ENCODE measurements at regions not wholly inside any gene's neighbourhood (a gene's known extent, or its start where the extent isn't known, plus 50 kb on each side); places are given as distances from the start of the nearest gene placed in this dataset.

DNA sequence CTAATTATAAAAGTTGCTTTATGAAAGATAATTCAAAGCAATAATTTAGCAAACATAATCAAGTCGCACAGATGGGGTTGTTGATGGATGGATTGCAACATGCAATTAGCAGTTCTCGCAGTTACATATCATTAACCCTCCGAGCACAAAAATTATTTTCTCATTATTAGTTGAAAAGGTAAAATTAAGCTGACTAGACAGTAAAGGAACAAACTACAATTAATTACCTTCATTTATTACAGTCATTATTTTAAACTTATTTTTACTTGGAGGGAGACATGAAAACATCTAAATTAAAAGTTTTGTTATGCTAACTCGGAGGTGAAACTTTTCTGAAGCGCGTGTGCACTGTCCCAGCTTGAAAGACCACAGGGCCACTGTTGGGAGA is 146.9 kb downstream of the PHETA1 start:
- DNase-seq (ENCODE audit: low read depth) = no peak

DNA sequence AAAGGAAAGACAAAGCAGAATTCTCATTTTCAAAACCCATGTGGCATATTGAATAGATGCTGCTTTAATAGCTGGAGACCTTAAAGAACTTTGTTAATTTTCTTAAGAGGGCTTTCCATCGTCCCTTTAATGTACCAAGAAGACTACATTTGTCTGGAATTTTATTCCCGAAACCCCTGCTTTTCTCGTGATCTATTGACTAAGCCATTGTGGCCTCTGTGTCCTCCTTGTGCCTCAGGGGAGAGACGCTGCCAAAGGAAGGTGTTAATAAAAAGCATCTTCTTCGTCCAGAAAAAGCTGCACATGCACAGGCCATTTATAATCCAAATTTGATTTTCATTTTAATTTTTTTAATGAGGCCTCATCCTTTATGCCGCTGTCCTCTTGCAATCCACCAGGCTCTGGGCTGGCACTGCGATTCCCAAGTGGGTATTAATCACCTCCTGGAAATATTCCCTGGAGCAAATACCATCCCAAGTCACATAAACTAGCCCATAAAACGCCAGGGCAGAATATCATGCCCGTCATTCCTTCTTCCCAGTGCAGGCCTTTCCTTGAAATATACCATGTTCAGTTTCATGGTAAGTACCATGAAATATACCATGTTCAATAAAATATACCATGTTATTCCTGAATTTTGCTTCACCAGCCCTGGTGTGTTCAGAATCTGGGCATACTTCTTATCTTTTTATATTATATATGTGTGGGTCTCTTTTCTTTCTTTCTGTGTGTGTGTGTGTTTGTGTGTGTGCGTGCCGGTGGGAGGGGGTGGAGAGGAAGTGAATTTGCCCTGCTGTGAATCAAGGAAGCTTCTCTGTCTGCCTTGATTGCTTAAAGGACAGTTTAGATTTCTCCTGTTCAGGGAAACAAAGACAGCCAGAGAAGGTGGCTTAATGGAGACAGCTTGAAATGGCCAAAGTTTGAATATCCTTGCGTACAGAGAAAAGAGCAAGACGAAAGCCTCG is 147.6 kb downstream of the PHETA1 start:
- DNase-seq (ENCODE audit: low read depth) = no peak

DNA sequence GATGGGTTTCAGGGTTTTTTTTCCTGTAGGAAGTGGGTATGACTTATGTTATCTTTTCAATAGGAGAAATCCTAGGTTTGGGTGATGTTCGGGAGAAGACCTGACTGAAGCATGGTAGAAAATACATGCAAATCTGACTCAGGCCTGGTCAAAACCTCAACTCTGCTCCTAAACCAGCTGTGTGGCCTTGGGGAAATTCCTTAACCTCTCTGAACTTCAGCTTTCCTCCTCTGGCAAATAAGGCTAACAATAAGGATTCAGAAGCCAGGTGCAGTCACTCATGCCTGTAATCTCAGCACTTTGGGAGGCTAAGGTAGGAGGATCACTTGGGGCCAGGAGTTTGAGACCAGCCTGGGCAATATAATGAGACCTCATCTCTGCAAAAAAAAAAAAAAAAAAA is 148.5 kb downstream of the PHETA1 start:
- DNase-seq (ENCODE audit: low read depth) = no peak

DNA sequence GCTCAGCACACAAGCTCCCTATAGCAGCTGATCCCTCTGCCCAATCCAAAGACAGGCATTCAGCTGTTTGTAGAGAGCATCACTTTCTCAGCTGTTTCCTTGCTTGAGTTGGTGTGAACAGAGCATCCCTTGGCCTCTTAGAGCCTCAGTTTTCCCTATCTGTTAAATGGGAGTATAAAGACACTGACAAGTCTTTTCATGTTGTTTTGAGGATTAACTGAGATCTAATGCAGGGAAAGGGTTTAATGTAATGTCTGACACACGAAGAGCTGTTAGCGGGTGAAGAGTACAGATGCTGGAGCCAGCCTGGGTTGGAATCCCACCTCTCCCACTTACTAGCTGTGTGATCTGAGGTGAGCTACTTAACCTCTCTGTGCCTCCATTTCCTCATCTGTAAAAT is 149.5 kb downstream of the PHETA1 start:
- no peak for DNase-seq (ENCODE audit: low read depth)

DNA sequence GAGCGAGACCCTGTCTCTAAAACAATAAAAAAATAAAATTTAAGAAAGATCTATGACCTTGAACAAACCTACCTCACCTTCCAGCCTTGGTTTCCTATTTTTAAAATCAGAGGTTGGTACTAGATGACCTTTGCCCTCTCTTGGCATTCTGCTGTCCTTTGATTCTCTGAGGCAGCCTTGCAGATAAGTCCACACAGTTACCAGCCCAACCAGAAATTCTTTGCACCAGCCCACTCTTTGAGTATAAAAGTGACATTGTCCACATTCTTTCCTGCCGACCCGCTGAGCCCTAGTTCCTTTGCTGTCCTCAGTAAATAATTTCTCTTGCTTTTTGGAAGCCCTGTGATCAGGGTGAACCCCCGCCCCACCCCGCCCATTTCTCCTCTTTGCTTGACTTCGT is 150.4 kb downstream of the PHETA1 start:
- no peak for DNase-seq (ENCODE audit: low read depth)

DNA sequence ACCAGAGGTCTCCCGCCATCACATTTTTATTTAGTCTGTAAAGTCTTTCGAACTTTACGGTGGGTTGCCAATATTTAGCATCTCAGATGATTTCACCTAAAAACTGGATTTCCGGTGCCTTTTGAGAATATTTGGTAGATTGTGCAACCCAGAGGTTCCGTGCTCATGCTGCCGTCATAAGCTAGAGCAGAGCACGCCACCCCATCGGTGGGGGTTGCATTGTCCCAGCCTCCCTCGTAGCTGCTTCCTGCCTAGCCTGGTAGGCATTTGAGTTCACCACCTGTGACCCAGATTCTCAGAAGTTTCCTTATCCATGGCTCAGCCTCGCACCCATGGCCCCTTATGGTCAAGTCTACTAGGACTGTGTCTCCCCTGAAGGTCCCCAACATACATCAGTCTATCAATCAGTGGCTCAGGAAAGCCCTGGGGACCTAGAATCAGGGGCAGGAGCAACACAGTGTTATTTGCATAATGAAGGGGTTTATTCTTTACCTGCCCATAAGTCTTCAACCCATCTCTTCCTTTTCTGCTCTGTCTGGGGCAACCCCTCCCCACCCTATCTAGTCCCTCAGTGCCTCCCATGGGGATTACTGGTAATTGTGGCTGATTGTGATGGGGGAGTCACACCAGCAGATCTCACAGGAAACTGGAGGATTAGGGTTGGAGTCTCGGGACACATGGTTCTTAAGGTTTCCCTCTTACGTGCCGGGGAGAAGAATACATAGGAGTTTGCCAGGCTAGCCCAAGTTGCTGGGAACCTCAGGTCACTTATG is 152.3 kb downstream of the PHETA1 start:
- no peak for DNase-seq (ENCODE audit: low read depth)

DNA sequence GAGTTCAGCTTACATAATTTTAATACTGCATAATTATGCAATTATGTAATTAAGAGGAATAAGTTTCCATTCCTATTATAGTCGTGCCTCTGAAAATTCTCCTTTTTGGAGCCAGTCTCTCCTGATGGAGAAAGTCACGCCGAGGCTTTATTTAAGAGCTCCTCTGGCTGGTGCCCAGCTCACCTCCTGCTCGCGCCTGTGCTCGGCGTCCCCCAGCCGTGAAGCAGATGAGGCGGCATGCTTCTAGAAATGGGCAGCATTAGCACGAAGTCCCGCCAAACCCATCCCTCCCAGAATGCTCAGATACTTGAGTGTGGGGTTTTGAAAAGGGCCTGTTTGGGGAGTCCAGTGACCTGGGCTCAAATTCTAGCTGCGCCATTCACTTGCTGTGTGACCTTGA is 153.0 kb downstream of the PHETA1 start:
- no peak for DNase-seq (ENCODE audit: low read depth)

DNA sequence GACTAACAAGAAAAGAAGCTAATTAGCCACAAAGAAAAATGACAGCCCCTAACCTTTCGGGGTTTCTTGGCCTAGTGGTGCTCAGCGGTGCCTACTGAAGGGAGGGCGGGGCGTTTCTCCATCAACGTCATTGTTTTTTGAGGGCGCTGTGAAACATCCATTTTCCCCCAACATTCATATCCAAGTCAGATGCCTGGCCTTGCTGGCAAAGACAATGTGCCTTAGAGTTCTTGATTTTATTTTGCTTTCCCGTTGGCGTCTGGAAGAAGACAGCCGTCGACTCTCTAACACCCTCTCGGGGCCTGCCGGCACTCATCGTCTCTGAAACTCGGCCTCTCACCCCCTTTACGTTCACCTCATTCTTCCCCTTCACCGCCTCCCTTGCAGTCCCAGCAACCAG is 154.5 kb downstream of the PHETA1 start:
- no peak for DNase-seq (ENCODE audit: low read depth)

DNA sequence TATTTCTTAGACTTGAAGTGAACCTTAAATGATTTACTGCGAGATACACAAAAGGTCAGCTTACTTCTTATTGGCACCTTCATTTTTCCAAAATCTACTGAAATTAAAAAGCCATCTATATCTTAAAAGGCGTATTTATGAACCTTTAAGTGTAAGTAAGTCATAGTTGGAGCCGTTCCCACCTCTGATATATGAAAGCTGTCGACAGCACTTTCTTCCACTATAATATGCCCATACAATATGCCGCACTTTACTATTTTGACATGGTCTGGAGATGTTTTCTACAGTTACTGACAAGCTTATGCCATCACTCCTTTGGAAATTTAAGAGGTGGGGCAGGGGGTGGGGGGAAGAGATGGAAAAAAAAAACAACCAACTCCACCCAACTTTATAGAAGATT is 155.3 kb downstream of the PHETA1 start:
- DNase-seq (ENCODE audit: low read depth) = no peak

DNA sequence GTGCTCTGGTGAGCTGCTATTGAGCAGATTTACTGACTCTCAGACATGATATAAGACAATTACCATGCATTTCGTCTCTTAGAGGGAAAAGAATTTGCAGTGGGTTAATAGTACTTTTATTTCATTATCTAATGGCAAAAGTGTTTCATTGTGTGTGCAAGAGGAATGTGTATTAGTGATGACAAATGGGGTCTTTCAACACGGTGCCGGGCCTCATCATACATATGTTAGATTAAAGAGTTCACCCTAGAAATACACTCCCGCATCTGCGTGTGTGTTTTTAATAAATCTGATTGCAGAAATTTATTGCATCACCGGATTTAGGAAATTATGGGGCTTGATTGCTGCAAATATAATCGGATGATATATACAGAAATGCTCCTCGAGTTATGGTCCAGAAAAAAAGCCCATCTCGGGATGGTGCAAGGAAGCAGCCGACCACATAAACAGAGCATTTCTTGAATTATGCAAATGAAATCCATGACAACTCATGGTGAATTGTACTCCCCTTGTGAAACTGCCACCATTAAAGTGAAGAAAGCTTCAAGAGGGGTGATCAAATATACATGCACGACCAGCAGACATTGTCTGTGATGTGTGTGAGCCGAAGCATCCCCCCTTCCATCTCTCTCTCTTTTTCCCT is 156.0 kb downstream of the PHETA1 start:
- no peak for DNase-seq (ENCODE audit: low read depth)

DNA sequence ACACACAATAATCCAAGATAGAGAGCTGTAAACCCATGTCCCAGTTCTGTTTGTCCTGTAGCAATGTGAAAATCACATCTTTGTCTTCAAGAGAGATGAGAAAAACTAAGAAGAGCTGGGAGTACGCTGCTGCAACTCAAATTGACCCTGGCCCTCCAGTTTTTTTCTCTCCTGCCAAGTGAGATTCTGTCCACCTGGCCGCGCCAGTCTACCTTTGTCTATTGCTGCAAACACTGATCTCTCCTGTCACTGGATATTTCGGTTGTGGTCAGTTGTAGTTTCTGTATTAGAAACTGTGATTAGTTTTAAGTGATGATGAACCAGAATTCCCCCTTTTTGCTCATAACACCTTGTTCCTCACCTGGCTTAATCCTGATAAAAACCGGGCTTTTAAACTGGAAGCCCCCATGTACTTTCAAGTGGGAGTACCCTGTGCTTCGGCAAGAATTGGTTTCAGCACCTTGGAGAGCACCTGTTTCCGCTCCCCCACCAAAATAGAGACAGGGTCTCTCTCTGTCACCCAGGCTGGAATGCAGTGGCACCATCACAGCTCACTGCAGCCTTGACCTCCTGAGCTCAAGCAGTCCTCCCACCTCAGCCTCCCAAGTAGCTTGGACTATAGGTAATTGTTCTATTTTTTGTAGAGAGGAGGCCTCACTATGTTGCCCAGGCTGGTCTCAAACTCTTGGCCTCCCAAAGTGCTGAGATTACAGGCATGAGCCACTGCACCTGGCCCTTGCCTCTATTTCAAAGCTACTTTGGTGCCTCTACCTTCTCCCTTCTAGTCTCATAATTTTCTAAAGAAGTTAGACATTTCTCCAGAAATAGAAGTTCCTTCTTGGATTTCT is 156.8 kb downstream of the PHETA1 start:
- DNase-seq (ENCODE audit: low read depth) = no peak

DNA sequence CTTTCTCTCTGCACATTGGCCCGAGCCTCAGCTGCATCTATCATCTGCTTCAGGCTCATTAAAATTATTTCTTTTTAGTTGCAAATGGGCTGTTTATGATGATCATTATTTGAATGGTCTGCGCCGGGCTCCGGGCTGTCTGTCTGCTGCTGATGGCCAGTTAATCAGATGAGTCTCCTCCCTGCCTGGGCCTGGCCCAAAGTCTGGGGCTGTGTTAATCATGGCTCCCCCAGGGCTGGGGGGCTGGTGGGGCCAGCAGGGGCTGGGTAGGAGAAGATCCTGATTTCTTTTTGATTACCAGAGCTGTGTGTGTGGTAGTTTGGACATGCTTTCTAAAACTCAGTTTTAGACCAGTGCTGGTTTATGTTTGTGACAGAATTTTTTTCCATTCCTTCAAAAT is 159.1 kb downstream of the PHETA1 start:
- no peak for DNase-seq (ENCODE audit: low read depth)

DNA sequence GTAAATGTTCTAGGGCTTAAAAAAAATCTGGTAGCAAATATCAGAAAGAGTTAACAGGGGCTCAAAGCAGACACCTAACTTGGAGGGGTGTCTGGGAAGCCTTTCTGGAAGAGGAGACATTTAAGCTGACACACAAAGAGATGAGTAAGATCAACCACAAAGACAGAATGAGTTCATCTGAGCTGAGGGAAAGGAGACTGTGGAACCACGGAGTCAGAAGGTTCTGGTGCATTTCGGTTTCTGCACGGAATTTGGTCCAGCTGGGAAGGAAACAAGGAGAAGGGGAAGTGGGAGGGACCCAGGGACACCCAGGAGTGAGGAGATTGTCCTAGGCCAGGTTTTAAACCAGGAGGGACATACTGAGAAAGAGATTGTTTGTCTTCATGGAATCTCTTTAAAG is 161.1 kb downstream of the PHETA1 start:
- DNase-seq (ENCODE audit: low read depth) = no peak

DNA sequence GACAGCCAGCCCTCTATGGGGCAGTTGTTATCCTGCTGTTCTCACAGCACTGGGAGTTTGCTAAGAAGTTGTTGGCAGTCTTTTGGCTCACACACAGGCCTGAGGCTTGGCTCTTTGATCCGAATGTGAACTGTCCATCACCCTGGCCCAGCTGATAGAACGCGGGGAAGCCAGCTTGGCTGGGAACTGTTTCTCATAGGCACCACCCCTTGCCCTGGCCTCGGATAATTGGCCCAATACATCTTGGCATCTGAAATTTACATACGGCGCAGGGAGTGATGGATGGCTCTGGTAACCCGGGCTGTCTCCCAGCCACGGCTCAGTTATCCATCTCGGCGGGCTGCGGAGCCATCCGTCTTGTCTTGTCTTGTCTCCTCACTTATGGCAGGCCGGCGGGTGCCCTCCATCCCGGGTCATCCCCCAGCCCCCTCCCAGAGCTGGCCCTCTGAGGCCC is 164.1 kb downstream of the PHETA1 start:
- DNase-seq (ENCODE audit: low read depth) = no peak

DNA sequence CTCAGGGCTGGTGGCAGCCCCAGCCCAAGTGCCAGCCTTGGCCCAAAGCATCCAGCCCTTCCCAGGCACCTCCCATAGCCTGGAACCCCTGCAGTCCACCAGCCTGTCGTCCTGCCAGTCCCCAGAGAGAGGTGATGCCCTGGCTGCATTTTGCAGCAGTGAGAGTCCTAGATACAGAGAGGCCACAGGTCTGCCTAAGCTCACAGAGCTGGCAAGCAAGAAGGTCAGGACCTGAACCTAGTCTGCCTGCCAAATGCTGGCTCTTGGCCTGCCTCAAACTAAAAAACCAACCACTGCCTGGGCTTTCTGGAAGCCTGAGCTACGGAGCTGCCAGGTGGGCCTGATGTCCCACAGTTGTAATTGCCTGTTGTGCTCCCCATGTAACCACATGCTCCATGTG is 164.9 kb downstream of the PHETA1 start:
- no peak for DNase-seq (ENCODE audit: low read depth)

DNA sequence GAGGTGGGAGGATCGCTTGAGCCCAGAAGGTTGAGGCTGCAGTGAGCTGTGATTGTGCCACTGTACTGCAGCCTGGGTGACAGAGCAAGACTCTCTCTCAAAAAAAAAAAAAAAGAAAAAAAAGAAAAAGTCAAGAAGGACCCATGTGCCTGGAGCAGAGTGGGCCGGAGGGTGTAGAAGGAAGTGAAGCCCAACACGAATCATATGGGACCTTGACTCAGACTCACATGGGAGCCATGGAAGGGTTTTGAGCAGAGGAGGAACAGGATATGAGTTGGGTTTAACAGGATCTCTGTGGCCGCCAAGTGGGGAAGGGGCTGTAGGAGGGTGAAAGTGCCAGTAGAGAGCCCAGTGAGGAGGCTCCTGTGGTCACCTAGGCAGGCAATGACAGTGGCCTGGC is 165.4 kb downstream of the PHETA1 start:
- DNase-seq (ENCODE audit: low read depth) = no peak

DNA sequence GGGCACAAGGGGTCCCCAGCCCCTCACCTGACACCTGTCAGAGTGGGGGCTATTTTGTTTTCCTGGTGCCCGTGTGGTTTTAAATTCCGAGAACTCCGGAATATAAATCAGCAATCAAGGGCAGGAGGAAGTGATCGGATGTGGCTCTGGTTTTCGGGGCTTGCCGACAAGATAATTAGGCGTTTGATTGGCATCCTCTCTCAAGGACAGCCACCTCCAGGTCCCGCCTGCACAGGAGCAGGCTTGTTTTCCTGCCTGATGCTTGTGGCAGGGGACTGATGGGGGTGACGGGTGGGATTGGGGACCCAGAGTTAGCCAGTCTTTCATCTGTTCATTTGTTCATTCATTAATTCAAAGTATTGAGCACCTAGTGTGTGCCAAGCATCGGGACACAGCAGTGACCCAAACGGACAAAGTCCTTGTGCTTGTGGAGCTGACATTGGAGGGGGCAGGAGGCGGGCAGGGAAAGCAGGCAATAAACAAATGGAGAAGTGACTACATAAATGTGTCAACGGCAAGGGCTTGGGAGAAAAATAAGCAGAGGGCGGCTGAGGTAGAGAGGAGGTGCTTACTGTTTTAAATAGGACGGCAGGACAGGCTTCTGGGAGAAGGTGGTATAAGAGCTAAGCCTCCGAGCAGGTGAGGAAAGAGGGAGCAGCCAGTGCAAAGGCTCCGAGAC is 166.5 kb downstream of the PHETA1 start:
- no peak for DNase-seq (ENCODE audit: low read depth)

DNA sequence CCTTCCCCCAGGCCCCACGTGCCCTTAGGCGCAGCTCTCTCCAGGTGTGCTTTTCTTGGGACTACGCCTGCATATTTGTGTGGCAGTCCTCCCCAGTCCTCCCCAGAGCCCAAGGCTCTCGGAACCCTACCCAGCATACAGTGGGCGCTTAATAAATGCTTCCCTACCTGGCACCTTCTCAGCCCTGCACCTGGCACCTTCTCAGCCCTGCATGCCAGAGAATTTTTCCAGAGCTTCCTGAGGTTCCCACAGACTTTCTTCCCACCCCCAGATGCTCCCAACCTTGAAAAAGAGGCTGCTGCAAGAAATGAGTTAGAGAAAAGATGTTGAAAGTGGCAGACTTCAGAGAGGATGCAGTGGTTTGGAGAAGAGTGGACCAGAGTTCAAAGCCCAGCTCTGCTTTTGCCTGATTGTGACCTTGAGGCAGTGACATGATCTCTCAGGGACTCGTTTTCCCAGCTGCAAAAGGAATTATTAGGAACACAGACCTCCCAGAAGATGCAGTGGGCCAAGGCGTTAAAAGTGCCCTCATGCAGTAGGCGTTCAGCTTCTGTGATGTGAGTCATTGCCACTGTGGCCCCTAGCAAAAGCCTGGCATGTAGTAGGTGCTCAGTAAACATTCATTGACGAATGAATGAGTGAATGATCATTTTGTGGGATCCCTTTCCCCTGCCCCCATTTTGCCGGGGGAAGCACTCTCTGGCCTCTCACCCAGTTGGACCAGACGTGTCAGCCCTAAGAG is 167.2 kb downstream of the PHETA1 start:
- no peak for DNase-seq (ENCODE audit: low read depth)

DNA sequence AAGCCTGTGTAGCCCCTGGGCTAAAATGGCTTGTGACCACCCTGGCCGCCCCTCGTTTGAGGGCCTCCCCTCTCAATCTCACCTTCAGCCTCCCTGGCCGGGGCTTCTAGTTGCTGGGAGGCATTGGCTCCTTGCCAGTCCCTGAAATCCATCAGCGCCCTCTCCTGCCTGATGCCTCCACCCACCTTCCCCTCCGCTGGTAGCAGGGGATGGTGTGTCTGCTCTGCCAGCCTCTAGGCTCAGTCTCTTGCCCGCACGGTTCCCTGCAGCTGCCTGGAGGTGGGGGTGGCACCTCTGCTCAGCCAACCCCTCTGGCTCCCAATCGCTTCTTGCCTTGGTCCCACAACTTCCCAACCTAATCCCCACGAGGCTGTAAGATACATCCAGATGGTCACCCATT is 167.9 kb downstream of the PHETA1 start:
- DNase-seq (ENCODE audit: low read depth) = no peak

DNA sequence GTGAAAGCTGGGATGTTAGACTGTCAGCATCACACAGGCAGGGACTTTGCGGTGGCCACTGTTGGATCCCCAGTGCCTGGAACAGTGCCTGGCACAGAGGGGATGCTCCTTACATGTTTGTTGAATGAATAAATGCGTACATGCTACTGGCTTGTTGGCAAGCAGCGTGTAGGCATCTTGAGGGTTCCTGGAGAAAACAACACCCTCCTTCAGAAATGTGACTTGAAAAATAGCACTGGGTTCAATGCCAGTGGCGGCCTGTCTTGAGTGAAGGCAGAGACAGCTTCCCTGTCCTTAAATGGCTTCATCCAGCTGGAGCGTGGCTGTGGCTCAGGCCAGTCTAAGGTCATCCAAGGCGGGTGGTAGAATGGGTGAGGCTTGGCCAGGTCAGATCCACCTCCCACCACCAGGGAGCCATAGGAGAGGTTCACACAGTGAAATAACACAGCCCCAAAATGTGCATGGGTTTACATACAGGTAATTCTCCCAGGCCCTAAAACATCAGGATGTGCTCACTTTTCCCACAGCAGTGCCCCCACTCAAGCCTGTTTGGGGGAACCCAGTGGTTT is 171.4 kb downstream of the PHETA1 start:
- DNase-seq (ENCODE audit: low read depth) = no peak
